Mucosa of rectum (tissue), 2 donors: ENCODE measurements at regions not wholly inside any gene's neighbourhood (a gene's known extent, or its start where the extent isn't known, plus 50 kb on each side); places are given as distances from the start of the nearest gene placed in this dataset.
"Not testable (repeated sequence)": the region's sequence is repeated elsewhere in the genome, so short reads cannot be mapped to it uniquely, and the experiment has no call there.

Experiments used
- H3K27ac ChIP-seq, 2 donors: one replicate each; pipeline ENCODE4 v1.7.0; 2013; ENCODE audit warnings: inconsistent platforms in 2 of 2, low read depth in 2 of 2, low read length in 2 of 2
- H3K27me3 ChIP-seq, 2 donors: one replicate each; pipeline ENCODE4 v1.7.0; 2013; ENCODE audit warnings: low read length in 2 of 2; ENCODE audit not compliant: control insufficient read depth in 2 of 2, insufficient read depth in 2 of 2
- H3K36me3 ChIP-seq, 2 donors: one replicate each; pipeline ENCODE4 v1.7.0; 2013; ENCODE audit warnings: low read length in 2 of 2; ENCODE audit not compliant: control insufficient read depth in 2 of 2, insufficient read depth in 2 of 2
- H3K4me1 ChIP-seq, 2 donors: one replicate each; pipeline ENCODE4 v1.7.0; 2013; ENCODE audit warnings: low read length in 2 of 2, mild to moderate bottlenecking in 1 of 2; ENCODE audit not compliant: control insufficient read depth in 2 of 2, insufficient read depth in 2 of 2
- H3K4me3 ChIP-seq, 2 donors: one replicate each; pipeline ENCODE4 v1.7.0; 2013; ENCODE audit warnings: low read length in 2 of 2
- H3K9ac ChIP-seq, 2 donors: one replicate each; pipeline ENCODE4 v1.7.0; 2013; ENCODE audit warnings: low read length in 2 of 2, low read depth in 1 of 2, mild to moderate bottlenecking in 1 of 2
- H3K9me3 ChIP-seq, 2 donors: one replicate each; pipeline ENCODE4 v1.7.0; 2013; ENCODE audit warnings: low read length in 2 of 2; ENCODE audit not compliant: control insufficient read depth in 2 of 2
- donor health status: healthy.
- donor health status: Normal muscosa, but diverticular disease.

GRCh38 chr11:109706945-109707344, 285.0 kb downstream of the C11orf87 start:
- Histone ChIP-seq H3K9me3 (no peaks in the 10 kb centered on the region), H3K27me3 (no peaks in the 10 kb centered on the region), H3K27ac (no peak overlapping the region)

GRCh38 chr11:109707411-109707810, 285.4 kb downstream of the C11orf87 start:
- no peaks in the 10 kb centered on the region for H3K9me3 ChIP-seq
- no peak overlapping the region for H3K9ac ChIP-seq
- no peaks in the 10 kb centered on the region for H3K4me1 ChIP-seq
- H3K4me3 ChIP-seq = no peak overlapping the region
- H3K36me3 ChIP-seq = no peaks in the 10 kb centered on the region
- H3K27ac ChIP-seq = no peak overlapping the region
- no peaks in the 10 kb centered on the region for H3K27me3 ChIP-seq

More at GRCh38 chr11:109706945-109707344, 285.0 kb downstream of the C11orf87 start:
- H3K4me3 ChIP-seq = no peak overlapping the region
- H3K4me1 ChIP-seq = no peaks in the 10 kb centered on the region
- H3K9ac ChIP-seq = no peak overlapping the region
- H3K36me3 ChIP-seq = no peaks in the 10 kb centered on the region

GRCh38 chr11:109708184-109708583, 286.2 kb downstream of the C11orf87 start:
- Histone ChIP-seq H3K27ac (no peak overlapping the region), H3K9me3 (no peaks in the 10 kb centered on the region), H3K4me1 (no peaks in the 10 kb centered on the region), H3K36me3 (no peaks in the 10 kb centered on the region), H3K27me3 (no peaks in the 10 kb centered on the region), H3K4me3 (no peak overlapping the region), H3K9ac (no peak overlapping the region)

- not testable (repeated sequence) for H3K9me3 ChIP-seq, H3K27me3 ChIP-seq, H3K27ac ChIP-seq, H3K4me3 ChIP-seq, H3K36me3 ChIP-seq, H3K4me1 ChIP-seq, H3K9ac ChIP-seq
These were observed 292.5 kb downstream of the C11orf87 start for GRCh38 chr11:109714444-109714843.

GRCh38 chr11:109715424-109715823, 293.4 kb downstream of the C11orf87 start:
- H3K36me3 ChIP-seq, H3K27me3 ChIP-seq, H3K27ac ChIP-seq, H3K4me3 ChIP-seq, H3K4me1 ChIP-seq, H3K9me3 ChIP-seq, H3K9ac ChIP-seq: not testable (repeated sequence)

- Histone ChIP-seq H3K4me3 (no peak overlapping the region), H3K9me3 (no peaks in the 10 kb centered on the region), H3K4me1 (peaks cover 7 to 8% of the 10 kb centered on the region in 2 donors), H3K27me3 (no peaks in the 10 kb centered on the region), H3K9ac (no peak overlapping the region), H3K27ac (no peak overlapping the region), H3K36me3 (no peaks in the 10 kb centered on the region)
These were observed 304.1 kb downstream of the C11orf87 start for GRCh38 chr11:109726061-109726460.

GRCh38 chr11:109728056-109728455, 306.1 kb downstream of the C11orf87 start:
- H3K4me1 ChIP-seq = peaks cover 7 to 8% of the 10 kb centered on the region in 2 donors
- no peaks in the 10 kb centered on the region for H3K36me3 ChIP-seq
- no peaks in the 10 kb centered on the region for H3K9me3 ChIP-seq
- no peaks in the 10 kb centered on the region for H3K27me3 ChIP-seq
- no peak overlapping the region for H3K27ac ChIP-seq
- no peak overlapping the region for H3K4me3 ChIP-seq
- H3K9ac ChIP-seq = no peak overlapping the region

- no peaks in the 10 kb centered on the region for H3K36me3 ChIP-seq
- H3K27ac ChIP-seq = no peak overlapping the region
- no peaks in the 10 kb centered on the region for H3K9me3 ChIP-seq
- peaks cover 7 to 8% of the 10 kb centered on the region in 2 donors for H3K4me1 ChIP-seq
- no peak overlapping the region for H3K9ac ChIP-seq
- H3K4me3 ChIP-seq = no peak overlapping the region
- H3K27me3 ChIP-seq = no peaks in the 10 kb centered on the region
These were observed 307.8 kb downstream of the C11orf87 start for GRCh38 chr11:109729761-109730160.

GRCh38 chr11:109730669-109731068, 308.7 kb downstream of the C11orf87 start:
- no peak overlapping the region for H3K27ac ChIP-seq
- H3K36me3 ChIP-seq = no peaks in the 10 kb centered on the region
- H3K4me3 ChIP-seq = no peak overlapping the region
- no peaks in the 10 kb centered on the region for H3K9me3 ChIP-seq
- H3K4me1 ChIP-seq = peaks cover 7 to 8% of the 10 kb centered on the region in 2 donors
- H3K9ac ChIP-seq = no peak overlapping the region
- no peaks in the 10 kb centered on the region for H3K27me3 ChIP-seq

GRCh38 chr11:109731451-109731850, 309.5 kb downstream of the C11orf87 start:
- Histone ChIP-seq H3K4me3 (no peak overlapping the region), H3K4me1 (peaks cover 7 to 8% of the 10 kb centered on the region in 2 donors)

GRCh38 chr11:109733245-109733644, 311.3 kb downstream of the C11orf87 start:
- H3K9me3 ChIP-seq = no peaks in the 10 kb centered on the region
- no peaks in the 10 kb centered on the region for H3K27me3 ChIP-seq
- no peak overlapping the region for H3K27ac ChIP-seq
- H3K4me3 ChIP-seq = no peak overlapping the region
- no peaks in the 10 kb centered on the region for H3K36me3 ChIP-seq
- no peak overlapping the region for H3K9ac ChIP-seq
- H3K4me1 ChIP-seq = peaks cover 7 to 8% of the 10 kb centered on the region in 2 donors

More at GRCh38 chr11:109731451-109731850, 309.5 kb downstream of the C11orf87 start:
- no peak overlapping the region for H3K27ac ChIP-seq
- no peaks in the 10 kb centered on the region for H3K9me3 ChIP-seq
- H3K9ac ChIP-seq = no peak overlapping the region
- H3K36me3 ChIP-seq = no peaks in the 10 kb centered on the region
- no peaks in the 10 kb centered on the region for H3K27me3 ChIP-seq
